ENCODE measurements at regions not wholly inside any gene's neighbourhood (a gene's known extent, or its start where the extent isn't known, plus 50 kb on each side); places are given as distances from the start of the nearest gene placed in this dataset.
"Not testable (repeated sequence)": the region's sequence is repeated elsewhere in the genome, so short reads cannot be mapped to it uniquely, and the experiment has no call there.

GRCh38 chr13:28607187-28607955, 51.6 kb upstream of the POMP start:
- no peak for DNase-seq

GRCh38 chr13:28606466-28606865, 52.5 kb upstream of the POMP start:
- no peak for DNase-seq

GRCh38 chr13:28605147-28605546, 53.8 kb upstream of the POMP start:
- not testable (repeated sequence) for DNase-seq

DNA sequence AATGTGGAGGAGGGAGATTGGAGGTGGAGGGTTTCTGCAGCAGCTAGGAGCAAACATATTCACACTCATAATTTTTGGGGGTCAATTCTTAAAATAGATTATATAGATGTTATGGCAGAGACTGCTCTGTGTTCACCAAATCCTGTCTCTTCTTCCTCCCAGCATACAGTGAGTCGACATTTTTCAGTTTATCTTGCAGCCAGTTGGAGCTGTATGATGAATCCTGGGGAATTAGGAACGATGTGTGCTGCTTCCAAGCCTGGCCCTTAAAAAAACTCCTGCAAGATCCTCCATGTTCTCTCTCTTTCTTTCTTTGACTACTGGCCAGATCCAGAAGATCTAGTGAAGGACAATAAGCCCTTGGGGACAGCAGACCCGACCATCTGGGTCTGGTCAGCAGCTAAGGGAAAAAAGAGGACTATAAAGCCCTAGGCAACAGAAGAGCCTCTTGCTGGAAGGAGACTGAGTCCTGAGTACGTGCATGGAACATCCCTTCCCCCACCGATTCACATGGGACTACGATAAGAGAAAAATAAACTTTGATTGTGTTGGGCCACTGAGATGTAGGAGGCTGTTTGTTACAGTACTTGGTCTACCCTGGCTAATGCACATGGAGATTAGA, 55.8 kb upstream of the POMP start:
- DNase-seq = no peak

DNA sequence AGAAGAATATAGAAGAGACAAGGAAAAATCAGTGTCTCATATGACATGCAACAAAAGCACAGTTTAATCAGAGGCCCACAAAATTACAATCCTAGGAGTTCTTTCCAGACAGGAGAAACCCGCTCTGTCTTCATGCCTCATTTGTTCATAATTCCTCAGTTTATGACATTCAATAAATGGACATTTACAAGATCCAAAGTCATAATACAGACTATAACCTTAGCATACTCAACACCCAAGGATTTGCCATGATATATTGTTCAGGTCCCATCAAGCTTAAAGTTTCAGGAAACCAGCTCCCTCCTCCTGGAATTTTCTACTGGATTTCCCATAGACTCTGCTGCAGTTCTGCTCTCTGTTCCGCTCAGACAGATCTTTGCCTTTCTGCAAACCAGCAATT, 56.4 kb upstream of the POMP start:
- no peak for DNase-seq

- no peak for DNase-seq
These were observed 57.3 kb upstream of the POMP start for GRCh38 chr13:28601581-28601980.

DNA sequence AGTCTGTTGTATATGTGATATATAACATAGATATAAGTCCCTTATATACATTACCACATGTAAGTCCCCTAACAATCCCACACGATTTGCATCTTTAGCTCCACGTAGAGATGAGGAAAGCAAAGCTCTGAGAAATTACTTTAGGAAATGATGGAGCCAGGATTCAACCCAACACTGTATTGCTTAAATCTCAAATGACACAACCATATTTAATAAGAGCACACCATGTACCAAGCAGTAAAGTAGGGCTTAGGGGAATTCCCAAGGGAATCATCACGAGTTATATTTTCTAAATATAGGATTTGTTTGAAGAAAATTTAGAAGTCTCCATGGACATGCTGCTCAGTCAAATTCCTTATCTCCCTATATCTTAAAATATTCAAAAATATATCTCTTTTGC, 61.3 kb upstream of the POMP start:
- DNase-seq = no peak

- no peak for DNase-seq
These were observed 68.5 kb upstream of the POMP start for GRCh38 chr13:28590461-28590860.

DNA sequence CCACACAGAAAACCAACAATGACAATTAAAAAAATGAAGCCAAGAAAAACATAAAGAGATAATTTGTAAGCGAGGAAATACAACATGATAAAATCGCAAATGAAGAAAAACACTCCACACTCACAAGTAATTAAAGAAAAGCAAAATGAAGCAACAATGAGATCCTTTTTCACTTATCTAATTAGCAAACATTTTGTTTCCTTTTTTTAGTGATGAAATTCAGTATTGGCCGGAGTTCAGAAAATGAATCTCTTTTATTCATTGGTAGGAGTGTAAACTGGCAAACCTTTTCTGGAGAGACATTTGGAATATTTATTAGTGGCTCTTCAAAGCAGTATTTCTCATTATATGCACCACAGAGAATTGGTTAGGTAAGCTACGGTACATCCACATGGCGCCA, 70.6 kb upstream of the POMP start:
- DNase-seq = no peak

DNA sequence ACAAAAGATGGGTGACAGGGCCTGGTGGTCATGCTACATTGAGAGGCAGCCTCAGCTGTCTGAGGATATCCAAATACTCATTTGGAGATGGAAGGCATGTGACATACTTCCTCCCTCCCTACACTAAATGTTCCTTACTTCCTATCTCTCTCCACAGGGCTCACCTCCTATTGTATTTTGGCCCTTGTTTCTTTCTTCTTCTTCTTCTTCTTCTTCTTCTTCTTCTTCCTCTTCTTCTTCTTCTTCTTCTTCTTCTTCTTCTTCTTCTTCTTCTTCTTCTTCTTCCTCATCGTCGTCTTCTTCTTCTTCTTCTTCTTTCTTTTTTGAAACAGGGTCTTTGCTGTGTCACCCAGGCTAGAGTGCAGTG, 71.8 kb upstream of the POMP start:
- DNase-seq = no peak

DNA sequence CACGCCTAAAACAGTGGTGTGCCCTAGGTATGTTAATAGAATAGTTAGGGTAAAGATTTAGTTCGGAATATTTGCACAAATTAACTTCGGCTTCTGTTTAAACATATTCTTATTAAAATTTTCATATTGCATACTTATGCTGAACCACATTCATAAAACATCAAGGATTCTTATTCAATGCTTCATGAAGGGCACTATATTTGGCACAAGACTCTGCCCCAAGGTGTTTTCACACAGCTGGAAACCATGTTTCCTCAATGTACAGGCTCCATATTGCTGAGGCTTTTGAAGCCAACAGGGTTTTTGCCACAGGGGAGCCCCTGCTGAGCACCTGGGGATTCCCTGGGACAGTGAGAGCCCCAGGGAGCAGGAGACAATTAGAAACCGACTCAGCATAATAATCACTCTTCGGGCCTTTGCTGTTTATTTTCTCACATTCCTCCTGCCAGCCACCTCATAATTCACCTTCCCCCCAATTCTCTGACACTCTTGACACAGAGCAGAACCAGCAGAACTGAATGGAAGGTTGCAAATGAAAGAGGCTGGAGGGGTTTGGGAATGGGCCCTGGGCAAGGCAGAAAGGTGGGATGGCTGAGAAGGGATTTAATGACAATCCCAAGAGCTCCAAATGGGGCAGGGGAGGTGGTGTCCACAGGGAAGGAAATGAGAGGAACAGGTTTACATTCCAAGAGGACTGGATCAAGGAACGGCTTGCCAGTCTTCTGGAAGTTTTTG, 72.3 kb upstream of the POMP start:
- DNase-seq = no peak

GRCh38 chr13:28585561-28585960, 73.4 kb upstream of the POMP start:
- peak; percentile 12 for DNase-seq

GRCh38 chr13:28584873-28585381, 74.0 kb upstream of the POMP start:
- DNase-seq = no peak

DNA sequence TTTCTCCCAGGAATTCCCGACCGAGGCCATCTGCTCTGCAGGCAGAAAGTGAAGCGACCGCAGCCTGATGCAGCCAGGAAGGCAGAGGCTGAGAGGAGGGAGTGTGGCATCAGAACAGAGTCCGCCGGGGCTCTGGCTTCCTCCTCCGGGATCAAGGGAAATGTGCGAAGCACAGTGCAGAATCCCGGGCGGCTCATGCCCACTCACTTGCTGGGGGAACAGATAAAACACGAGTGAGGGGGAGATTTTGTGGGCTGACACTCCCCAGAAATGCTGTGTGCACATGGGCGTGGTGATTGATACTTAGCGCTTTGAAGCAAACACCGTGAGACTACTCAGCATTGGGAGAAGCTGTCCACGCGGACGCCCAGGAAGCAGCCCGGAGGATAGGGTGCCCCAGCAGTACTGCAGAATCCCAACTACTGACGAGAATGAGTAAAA, 75.3 kb upstream of the POMP start:
- no peak for DNase-seq

GRCh38 chr13:28582892-28583240, 76.1 kb upstream of the POMP start:
- DNase-seq = no peak

DNA sequence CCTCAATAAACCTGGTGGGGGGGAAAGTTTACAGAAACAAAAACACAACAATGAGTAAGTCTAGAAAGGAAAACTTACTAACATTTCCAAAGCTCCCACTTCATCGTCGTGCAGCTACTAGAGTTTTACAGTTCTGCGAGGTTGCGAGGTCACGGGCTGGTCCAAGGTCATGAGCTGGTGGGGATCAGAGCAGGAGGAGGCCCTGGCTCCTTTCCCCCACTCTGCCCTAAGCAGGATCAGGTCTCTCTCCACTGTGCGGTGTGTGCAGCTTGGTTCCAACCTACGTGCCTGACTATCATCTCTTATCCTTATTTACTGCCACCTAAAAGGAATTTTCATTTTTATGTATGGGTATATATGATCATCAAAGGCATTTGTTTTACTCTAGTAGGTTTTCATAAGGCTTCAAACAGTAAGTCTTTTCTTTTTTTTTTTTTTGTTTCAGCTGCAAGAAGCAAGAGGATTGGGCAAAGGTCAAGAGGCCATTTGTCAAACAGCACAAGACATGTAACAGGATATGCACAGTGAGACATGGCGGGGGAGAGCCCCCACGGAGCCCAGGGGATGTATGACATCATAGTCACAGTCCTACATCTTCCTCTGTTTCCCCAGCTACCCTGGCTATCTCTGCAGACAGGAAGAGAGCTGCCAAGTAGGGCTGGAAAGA, 76.6 kb upstream of the POMP start:
- DNase-seq = no peak

DNA sequence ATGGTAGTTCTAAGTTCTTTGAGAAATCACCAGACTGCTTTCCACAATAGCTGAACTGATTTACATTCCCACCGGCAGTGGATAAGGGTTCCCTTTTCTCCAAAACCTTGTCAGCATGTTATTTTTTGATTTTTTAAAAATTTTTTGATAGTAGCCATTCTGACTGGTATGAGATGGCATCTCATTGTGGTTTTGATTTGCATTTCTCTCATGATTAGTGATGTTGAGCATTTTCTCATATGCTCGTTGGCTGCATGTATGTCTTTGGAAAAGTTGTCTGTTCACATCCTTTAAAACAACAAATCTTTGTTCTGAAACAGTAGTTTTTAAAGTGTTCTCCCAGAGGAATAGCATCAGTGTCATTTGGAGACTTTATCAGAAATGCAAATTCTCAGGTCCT, 77.5 kb upstream of the POMP start:
- no peak for DNase-seq

DNA sequence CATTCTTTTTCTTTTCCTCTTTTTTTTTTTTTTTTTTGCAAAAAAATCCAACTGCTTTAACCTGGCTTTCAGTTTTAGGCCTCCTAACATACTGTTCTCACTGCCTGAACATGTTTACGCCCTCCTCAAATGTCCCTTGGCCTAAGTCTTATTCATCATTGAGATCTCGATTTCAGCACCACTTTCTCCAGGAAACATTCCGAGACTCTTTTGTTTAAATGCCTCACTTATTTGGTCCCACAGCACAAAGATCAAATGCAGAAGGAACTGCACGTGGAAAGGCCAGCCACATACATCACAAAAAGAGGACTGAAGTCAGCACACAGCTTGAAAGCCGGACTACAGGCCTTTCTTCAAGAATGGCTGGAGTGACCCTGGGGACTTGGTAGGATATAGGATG, 79.2 kb upstream of the POMP start:
- DNase-seq = no peak

- no peak for DNase-seq
These were observed 79.6 kb upstream of the POMP start for GRCh38 chr13:28579322-28579721.

- no peak for DNase-seq
These were observed 81.1 kb upstream of the FLT1 start for GRCh38 chr13:28576067-28576466.

DNA sequence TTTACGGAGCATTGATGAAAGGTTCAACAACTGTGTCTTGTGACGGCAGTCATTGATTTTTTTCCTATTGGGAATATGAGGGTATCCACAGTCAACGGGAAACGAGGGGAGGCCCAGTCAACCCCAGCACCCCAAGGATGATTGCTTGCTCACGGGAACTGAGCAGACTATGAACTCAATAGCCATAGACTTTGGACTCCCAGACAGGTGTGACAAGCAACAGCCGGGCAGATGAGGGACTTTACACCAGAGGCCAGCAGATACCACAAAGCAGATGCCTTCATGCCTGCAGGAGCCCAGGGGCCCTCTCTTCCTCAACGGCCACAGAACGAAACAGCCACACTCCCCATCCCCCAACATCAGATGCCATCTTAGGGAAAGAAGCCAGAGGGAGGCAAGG, 80.3 kb upstream of the FLT1 start:
- no peak for DNase-seq

GRCh38 chr13:28574617-28575142, 79.8 kb upstream of the FLT1 start:
- DNase-seq = peak; percentile 53
